GM18907 (cell line): ENCODE measurements at regions not wholly inside any gene's neighbourhood (a gene's known extent, or its start where the extent isn't known, plus 50 kb on each side); places are given as distances from the start of the nearest gene placed in this dataset.
"Not testable (repeated sequence)": the region's sequence is repeated elsewhere in the genome, so short reads cannot be mapped to it uniquely, and the experiment has no call there.

Experiments used
- ATAC-seq: cut with Tn5 transposase; IDR thresholded peaks from one replicate; pipeline ENCODE4 v1.9.1; 2021; ENCODE audit warnings: mild to moderate bottlenecking, moderate library complexity; ENCODE audit not compliant: unreplicated experiment

DNA sequence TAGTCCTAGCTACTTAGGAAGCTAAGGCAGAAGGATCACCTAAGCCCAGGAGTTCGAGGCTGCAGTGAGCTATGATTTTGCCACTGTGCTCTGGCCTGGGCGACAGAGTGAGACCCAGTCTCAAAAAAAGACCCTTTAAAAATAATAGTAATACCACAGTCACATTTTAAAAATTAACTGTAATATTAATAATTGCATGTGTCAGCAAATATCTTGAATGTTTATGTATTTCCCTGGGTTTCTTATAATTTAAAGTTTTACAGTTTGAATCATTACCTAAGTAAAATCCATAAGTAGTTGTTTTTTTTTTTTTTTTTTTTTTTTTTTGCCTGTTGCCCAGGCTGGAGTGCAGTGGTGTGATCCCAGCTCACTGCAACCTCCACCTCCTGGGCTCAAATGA, 69.2 kb downstream of the LYZL2 start:
- no peak for ATAC-seq

DNA sequence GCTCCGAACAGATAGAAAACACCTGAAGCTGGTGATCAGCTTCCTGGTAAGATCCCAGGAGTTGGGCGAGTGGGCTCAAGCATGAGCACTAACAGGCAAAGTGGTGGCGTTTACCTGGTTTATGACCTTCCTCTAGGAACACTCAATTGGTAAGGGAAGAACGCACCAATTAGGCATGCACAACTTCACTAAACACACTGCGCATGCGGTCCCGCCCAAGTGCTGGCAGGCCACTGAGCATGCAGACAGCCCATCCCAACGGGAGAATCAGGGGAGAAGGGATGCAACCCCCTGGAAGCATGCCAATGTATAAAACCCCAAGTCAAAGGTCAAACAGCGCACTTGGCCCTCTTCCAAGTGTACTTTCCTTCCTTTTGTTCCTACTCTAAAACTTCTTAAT, 70.4 kb downstream of the LYZL2 start:
- no peak for ATAC-seq

DNA sequence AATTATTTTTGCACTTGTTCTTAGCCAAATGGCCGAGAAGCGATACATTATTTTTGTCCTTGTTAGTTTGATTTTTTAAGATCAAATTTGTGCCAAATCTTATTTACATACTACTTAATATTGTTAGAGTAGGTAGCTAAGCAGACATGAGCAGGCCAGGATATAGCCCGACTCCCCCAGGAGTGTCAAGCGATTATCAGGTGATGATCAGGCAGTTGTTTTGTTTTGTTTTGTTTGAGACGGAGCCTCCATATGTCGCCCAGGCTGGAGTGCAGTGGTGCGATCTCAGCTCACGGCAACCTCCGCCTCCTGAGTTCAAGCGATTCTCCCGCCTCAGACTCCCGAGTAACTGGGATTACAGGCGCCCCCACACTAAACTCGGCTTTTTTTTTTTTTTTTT, 71.1 kb downstream of the LYZL2 start:
- ATAC-seq: no peak

DNA sequence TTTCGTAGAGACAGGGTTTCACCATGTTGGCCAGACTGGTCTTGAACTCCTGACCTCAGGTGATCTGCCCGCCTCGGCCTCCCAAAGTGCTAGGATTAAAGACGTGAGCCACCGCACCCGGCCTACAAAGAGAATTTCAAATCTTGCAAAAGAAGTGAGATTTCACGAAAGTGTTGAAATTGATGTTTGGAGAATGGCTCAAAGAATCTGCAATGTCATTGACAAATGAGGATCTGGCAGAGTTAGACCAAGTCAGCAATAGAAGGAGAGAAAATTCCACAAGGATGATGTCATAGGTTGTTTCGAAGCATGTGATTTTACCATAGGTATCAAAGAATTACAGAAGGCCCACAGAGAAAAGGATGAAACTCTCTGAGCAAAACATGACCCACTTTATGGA, 71.7 kb downstream of the LYZL2 start:
- no peak for ATAC-seq

DNA sequence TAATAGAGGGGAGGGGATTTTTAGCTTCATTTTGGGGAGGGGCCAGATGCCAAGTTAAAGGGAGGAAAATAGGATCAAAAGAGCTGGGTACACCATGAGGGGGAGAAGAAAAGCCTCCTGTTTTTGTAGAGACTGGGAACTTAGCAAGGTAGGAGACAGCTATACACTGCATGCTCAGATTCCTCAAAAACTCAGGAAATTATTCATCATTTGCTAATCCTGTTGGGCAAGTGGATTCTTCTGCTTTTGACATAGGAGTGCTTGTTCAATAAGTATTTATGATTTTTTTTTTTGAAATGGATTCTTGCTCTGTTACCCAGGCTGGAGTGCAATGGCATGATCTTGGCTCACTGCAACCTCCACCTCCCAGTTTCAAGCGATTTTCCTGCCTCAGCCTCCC, 73.4 kb downstream of the LYZL2 start:
- ATAC-seq: no peak

DNA sequence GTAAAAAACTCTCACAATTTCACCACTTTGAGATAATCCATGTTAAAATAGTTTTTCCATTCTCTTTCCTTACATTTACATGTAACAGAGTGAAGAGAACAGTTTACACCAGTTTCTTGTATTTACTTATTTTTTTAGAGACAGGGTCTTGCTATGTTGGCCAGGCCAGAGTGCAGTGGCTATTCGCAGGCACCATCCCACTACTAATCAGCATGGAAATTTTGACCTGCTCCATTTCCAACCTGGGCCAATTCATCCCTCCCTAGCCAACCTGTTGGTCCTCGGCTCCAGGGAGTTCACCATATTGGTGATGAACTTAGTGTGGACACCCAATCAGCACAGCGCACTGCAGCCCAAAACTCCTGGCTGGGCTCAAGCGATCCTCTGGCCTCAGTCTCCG, 74.1 kb downstream of the LYZL2 start:
- no peak for ATAC-seq

DNA sequence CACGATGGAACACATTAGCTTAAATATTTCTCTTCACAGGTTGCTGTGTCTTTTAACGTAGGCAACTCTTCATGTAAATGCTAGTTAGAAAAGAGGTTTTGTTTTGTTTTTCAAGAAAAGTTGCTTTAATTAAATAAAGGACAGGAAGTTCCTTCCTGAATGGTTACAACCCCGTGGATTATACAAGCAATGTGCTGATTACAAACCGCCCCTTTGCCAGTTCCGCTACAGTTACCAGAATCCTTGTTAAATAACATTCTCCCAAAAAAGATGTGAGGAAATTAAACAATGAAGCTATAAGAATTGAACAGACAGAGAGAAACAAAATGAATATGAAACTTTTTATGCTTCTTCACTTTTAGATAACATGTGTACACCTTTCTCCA, 75.1 kb downstream of the LYZL2 start:
- no peak for ATAC-seq

DNA sequence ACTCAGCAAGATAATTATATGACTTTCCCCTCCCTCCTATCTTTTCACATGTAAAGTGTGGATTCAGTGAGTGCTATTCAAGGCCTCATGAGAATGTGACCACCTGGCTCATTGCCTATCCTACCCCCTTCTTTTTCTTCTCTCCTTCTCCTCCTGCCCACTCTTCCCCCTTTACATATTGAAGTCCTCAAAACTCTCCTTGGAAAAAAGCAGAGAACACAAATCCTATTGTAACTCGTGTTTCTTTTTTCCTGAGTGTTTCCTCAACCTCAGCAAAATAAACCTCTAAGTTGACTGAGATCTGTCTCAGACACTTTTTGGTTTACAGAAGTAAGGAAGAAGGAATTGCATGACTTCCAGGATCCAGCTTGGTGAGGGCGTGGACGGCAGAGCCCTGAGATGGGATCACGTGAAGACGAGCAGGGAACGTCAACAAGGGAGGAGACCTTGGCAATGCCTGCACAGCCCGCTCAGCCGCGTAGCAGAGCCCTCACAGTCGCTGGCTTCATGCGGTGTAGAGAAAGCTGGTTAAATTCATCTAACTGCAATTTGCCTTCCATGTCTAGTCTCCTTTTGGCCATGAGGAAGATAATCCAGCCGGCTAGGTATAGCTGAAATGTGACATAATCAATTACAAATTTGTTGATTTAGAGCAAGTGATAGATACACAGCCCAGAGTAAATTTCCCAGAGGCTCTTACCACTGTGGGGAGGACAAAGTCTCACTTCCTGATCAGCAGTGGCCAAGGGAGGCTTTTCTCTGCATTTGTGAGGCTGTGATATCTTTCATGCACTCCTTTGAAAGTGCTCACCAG, 75.7 kb downstream of the LYZL2 start:
- ATAC-seq: no peak

DNA sequence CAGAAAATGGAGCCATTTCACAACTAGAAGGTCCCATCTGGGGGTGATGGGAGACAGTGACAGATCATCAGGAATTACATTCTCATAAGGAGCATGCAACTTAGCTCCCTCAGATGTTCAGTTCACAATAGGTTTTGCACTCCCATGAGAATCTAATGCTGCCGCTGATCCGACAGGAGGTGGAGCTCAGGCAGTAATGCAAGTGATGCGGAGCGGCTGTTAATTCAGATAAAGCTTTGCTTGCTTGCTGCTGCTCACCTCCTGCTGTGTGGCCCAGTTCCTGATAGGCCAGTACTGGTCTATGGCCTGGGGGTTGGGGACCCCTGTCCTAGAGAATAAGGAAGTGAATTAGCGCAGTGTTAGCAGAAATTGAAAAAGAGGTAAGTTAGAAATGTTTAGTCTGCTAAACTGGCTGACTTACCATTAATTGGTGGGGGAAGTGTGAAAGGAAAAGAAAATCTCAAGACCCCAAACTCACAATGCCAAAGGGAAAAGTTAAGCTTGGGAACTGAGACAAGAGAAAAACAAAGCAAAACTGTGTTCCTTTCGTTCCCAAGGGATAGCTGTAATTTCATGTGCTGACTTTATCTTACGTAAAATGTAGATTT, 76.4 kb downstream of the LYZL2 start:
- ATAC-seq: no peak

DNA sequence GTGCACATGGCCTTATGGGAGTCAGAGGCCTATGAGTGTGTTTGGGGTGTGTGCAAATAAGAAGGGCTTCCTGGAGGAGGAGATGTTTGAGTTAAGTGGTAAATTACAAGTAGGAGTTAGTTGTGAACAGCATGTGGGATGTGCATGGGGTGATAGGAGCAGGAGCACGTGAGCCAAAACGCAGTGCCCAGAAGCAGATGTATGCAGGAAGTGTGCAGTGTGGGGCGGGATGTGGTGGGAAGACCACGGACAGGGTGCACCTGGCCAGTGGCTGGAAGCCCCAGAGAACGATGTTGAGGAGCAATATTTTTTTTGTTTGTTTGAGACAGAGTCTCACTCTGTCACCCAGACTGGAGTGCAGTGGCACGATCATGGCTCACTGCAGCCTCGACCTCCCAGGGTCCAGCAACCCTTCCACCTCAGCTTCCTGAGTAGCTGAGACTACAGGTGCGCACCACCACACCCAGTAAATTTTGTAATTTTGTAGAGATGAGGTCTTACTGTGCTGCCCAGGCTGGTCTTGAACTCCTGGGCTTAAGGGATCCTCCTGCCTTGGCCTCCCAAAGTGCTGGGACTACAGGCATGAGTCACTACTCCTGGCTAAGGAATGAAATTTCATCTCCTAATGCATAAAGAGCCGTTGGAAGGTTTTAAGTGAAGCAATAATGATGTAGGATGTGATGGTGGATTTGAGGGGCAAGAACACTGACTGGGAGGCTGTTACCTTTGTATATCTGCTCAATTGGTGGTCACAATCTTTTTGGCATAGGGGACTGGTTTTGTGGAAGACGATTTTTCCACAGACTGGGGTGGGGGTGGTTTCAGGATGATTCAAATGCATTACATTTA, 78.4 kb downstream of the LYZL2 start:
- no peak for ATAC-seq

DNA sequence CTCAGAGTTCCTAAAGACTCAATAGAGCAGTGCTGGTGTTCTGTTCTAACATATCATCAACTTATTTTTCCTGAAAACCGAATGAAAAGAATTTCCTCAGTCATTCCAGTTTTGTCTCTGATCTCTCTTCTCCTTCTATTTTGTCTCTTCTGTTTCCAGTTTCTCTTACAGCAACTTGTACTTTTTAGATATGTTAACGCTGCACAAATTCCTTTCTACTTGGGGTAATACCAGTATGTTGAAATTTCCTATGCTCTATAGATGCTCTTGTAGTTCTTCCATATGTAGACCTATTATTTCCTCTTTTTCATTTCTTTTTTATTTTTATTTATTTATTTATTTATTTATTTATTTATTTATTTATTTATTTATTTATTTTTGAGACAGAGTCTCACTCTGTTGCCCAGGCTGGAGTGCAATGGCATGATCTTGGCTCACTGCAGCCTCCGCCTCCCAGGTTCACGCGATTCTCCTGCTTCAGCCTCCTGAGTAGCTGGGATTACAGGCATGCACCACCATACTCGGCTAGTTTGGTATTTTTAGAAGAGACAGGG, 80.3 kb downstream of the LYZL2 start:
- not testable (repeated sequence) for ATAC-seq

DNA sequence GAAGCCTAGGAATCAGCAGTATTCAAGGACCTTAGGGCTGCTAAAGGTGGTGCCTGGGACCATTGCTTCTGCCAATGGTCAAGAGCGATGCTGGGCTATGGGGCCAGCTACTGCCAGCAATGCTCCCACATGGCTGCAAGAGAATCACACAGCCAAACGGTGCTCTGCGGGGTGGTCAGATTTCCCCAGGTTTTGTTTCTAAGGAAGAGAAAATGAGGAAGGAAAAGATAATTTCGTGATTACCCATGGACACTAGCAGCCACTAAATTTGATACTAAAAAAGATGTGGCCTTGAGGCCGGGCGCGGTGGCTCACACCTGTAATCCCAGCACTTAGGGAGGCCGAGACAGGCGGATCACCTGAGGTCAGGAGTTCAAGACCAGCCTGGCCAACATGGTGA, 83.0 kb downstream of the LYZL2 start:
- no peak for ATAC-seq

DNA sequence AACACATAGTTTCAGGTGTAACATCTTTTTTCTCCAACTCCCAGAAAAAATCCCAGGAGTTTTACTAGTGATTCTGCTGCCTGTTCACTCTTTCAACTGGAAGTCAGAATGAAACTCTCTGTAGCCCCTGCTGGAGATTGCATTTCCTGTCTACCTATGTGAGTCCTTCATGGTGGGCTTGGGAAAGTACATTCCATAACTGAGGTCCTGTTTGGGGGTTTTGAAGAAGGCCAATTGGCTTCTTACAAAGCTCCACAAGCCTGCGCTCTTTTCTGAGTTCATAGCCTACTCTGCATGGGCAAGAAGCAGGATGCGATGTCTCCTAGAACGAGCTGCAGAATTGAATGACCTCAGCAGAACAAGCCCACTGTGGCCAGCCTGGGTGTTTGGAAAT, 86.7 kb downstream of the LYZL2 start:
- no peak for ATAC-seq

DNA sequence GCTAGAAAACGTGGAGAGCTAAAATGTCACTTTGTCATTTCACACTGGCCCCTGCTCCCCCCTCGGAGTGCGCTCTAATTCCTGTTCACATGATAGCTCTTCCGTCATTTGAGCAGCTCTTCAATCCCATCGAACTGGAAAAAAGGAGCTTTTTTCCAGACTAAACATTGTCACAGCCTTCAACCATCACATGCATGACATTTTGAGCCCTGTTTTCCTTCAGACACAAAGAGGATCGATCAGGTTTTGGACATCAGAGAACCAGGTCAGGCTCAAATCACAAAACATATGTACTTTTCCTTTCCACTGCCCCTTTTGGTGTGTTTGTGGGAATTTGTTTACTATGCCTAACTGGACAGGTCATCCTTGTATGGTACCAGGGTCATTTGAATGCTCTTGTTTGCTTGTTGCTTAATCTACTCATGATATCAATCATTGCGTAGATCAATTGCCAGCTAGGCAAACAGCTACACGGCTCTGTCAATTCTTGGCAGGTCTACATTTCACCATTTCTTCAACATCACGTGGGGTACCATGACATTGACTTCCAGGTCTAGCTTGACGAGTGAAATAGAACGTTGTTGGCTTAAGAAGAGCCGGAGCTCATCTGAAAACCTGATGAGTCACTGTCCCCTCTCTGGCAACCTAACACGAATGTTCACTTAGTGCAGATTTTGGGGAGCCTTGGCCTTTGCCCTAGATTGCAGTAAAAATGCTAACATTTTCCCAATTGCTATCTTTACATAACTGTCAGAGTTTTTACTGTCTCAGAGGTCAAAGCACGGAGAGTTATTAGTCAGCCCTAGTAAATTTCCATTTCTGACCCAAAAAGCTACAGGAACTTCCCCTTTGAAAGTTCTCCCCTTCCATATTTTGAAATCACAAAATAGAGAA, 87.3 kb downstream of the LYZL2 start:
- no peak for ATAC-seq

DNA sequence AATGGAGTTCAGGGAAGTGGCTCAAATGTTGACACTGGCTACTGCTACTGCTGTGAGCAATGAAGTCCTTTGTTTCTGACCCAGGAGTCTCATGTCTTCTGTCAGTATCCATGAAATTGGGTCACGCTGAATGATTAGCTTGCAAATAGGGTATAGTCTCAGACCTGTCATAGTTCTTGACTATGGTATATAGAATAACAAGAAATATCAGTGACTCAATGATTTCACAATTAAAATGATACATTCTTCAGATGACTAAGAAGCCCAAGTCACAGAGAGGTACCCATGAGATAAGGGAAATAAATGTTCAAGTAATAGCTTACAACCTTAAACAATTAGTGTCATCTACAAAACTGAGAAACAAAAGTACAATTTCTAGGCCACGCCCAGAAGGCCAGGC, 89.3 kb downstream of the LYZL2 start:
- ATAC-seq: no peak

DNA sequence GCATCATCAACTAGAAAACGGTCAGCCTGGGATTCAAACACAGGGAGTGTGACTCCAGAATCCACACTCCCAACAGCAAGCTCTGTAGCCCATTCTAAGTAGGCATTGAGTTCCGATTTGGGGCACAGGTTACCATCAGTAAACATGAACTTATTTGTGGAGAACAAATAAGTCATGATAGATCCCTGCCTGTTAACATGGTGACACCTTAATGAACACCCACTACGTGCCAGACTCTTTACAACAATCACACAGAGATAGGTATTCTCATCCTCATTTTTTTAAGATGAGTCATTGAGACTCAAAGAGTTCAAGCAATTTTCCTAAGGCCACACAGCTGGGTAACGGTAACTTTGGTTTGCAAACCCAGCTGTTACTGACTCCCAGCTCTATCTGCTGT, 91.5 kb downstream of the LYZL2 start:
- ATAC-seq: no peak

DNA sequence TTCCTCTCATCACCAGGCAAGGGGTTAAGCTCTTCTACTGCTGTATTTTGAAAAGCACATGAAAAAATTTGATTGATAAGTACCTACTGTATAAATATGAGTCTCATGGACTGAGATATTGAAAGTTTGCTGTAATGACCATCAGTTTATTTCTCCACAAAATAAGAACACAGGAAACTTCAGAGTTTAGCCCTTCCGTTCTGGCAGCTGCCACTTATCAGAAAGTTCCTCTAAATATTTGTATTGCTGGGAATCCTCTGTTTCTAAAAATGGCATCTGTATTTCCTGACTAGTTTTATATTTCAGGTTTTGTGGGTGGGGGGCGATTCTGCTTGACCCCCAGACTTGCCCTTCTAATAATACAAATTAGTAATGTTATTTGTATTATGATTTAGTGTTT, 92.0 kb downstream of the LYZL2 start:
- ATAC-seq: no peak

DNA sequence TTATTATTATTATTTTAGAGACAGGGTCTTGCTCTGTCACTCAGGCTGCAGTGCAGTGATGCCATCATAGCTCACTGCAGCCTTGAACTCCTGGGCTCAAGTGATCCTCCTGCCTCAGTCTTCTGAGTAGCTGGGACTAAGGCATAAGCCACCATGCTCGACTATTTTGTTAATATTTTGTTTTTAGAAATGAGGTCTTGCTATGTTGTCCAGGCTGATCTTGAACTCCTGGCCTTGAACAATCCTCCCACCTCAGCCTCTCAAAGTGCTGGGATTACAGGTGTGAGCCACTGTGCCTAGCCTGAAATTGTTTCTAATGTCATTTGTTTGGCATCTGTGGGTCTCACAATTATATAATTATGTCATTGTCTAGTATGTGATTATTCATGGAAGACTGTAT, 92.4 kb downstream of the LYZL2 start:
- not testable (repeated sequence) for ATAC-seq

DNA sequence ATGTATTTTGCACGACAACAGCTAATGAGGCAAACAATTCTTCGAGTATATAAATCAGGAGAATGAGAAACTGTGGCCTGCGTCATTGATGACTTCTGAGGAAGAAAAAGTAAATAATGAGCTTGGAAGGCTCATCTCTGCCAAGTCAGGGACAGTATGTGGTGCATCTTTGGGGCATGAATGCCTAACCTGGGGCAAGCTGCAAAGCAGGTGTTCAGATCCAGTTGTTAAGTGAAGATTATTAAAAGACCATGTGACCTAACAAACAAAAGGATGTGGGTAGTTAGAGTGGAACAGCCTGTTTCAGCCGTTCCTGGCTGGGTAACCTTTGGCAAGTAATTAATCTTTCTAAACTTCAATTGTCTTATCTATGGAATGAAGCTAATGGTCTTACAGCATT, 93.0 kb downstream of the LYZL2 start:
- ATAC-seq: no peak

DNA sequence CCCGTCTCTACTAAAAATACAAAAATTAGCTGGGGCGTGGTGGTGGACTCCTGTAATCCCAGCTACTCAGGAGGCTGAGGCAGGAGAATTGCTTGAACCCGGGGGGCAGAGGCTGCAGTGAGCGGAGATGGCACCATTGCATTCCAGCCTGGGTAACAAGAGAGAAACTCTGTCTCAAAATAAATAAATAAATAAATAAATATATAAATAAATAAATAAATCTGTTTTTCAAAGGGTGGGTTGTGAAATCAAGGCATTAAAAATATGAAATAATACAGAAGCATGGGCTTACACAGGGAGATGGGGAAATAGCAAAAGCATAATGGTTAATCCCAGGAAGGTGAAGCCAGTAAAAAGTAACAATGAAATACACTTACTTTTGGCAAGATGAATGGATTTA, 93.9 kb downstream of the LYZL2 start:
- no peak for ATAC-seq
